CD4-positive, alpha-beta T cell treated with Interleukin-4 for 1 hour (primary cell): ENCODE measurements at regions not wholly inside any gene's neighbourhood (a gene's known extent, or its start where the extent isn't known, plus 50 kb on each side); places are given as distances from the start of the nearest gene placed in this dataset.

Experiments
- DNase-seq, 2 donors: peaks; one replicate each; pipeline ENCODE4 v3.0.0-alpha.2; 2020 to 2022

GRCh38 chr11:112542479-112542878 is 281.8 kb upstream of the PLET1 start:
- DNase-seq = no peak

- DNase-seq = no peak
These were observed 282.7 kb upstream of the PLET1 start for GRCh38 chr11:112543390-112543789.

- DNase-seq = no peak
These were observed 288.0 kb upstream of the PLET1 start for GRCh38 chr11:112548641-112549040.

- DNase-seq = no peak
These were observed 292.6 kb upstream of the PLET1 start for GRCh38 chr11:112553205-112553731.

- DNase-seq = no peak
These were observed 293.9 kb upstream of the PLET1 start for GRCh38 chr11:112554586-112554985.

- DNase-seq = peak; percentile 48 to 56
These were observed 295.1 kb upstream of the PLET1 start for GRCh38 chr11:112555491-112556364.

GRCh38 chr11:112558691-112559090 is 298.0 kb upstream of the PLET1 start:
- no peak for DNase-seq

- DNase-seq = no peak
These were observed 303.1 kb upstream of the PLET1 start for GRCh38 chr11:112563808-112564207.

- DNase-seq = no peak
These were observed 303.7 kb upstream of the PLET1 start for GRCh38 chr11:112564228-112564955.

GRCh38 chr11:112565551-112565950 is 304.9 kb upstream of the PLET1 start:
- no peak for DNase-seq

- no peak for DNase-seq
These were observed 305.5 kb upstream of the PLET1 start for GRCh38 chr11:112566124-112566523.

GRCh38 chr11:112570333-112570732 is 309.7 kb upstream of the PLET1 start:
- DNase-seq = no peak

GRCh38 chr11:112579282-112579681 is 318.6 kb upstream of the PLET1 start:
- no peak for DNase-seq

- no peak for DNase-seq
These were observed 320.2 kb upstream of the PLET1 start for GRCh38 chr11:112580864-112581263.

GRCh38 chr11:112581747-112582146 is 321.1 kb upstream of the PLET1 start:
- DNase-seq = no peak

GRCh38 chr11:112582366-112582765 is 321.7 kb upstream of the PLET1 start:
- DNase-seq = no peak

GRCh38 chr11:112583261-112583893 is 322.7 kb upstream of the PLET1 start:
- no peak for DNase-seq

- no peak for DNase-seq
These were observed 324.0 kb upstream of the PLET1 start for GRCh38 chr11:112584672-112585071.

GRCh38 chr11:112587664-112588063 is 327.0 kb upstream of the PLET1 start:
- no peak for DNase-seq

- DNase-seq = peak; percentile 48 to 62
These were observed 327.6 kb upstream of the PLET1 start for GRCh38 chr11:112588252-112588694.

GRCh38 chr11:112589155-112589554 is 328.5 kb upstream of the PLET1 start:
- DNase-seq = no peak

- no peak for DNase-seq
These were observed 330.1 kb upstream of the PLET1 start for GRCh38 chr11:112590764-112591163.

GRCh38 chr11:112593440-112593839 is 332.8 kb upstream of the PLET1 start:
- no peak for DNase-seq
